Neuron (in vitro differentiated cells): ENCODE measurements at regions not wholly inside any gene's neighbourhood (a gene's known extent, or its start where the extent isn't known, plus 50 kb on each side); places are given as distances from the start of the nearest gene placed in this dataset.
"Not testable (repeated sequence)": the region's sequence is repeated elsewhere in the genome, so short reads cannot be mapped to it uniquely, and the experiment has no call there.

ENCODE experiments used
- H2AFZ ChIP-seq: one replicate; pipeline ENCODE4 v1.6.1; 2013; ENCODE audit warnings: low read depth, mild to moderate bottlenecking, inconsistent platforms, low read length, moderate library complexity
- H3K27me3 ChIP-seq: one replicate; pipeline ENCODE4 v1.6.1; 2013; ENCODE audit warnings: low read length; ENCODE audit not compliant: insufficient read depth
- H3K36me3 ChIP-seq: one replicate; pipeline ENCODE4 v1.6.1; 2013; ENCODE audit warnings: low read length; ENCODE audit not compliant: insufficient read depth
- H3K4me1 ChIP-seq: one replicate; pipeline ENCODE4 v1.6.1; 2013; ENCODE audit warnings: low read length; ENCODE audit not compliant: insufficient read depth
- H3K4me3 ChIP-seq: 2 replicates; pipeline ENCODE4 v1.5.1; 2013; ENCODE audit warnings: mild to moderate bottlenecking, low read length, moderate library complexity
- H3K9me3 ChIP-seq: one replicate; pipeline ENCODE4 v1.6.1; 2013; ENCODE audit warnings: low read length

DNA sequence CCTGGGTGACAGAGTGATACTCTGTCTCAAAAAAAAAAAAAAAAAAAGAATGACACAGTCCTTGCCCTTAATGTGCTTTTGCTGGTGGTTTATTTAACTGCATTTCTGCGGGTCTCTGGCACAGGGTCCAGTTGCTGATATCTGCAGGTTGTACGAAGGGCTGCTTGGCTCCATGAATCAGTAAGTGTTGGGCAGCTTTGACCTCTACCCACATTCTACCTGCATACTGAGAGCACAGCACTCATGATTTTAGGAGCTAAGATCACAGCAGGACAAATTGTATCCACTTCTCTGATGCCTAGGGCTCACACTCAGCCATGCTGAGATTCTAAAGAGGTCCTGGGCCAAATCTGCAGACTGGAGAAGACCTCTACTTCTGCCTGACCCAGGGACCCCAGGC lies 119.4 kb upstream of the MYCN start:
- no peaks in the 10 kb centered on the region for H3K36me3 ChIP-seq
- H3K4me1 ChIP-seq, result peaks cover 6% of the 10 kb centered on the region
- peaks cover 3% of the 10 kb centered on the region for H3K27me3 ChIP-seq
- H3K4me3 ChIP-seq, result no peak overlapping the region
- no peak overlapping the region for H2AFZ ChIP-seq
- H3K9me3 ChIP-seq, result no peaks in the 10 kb centered on the region

DNA sequence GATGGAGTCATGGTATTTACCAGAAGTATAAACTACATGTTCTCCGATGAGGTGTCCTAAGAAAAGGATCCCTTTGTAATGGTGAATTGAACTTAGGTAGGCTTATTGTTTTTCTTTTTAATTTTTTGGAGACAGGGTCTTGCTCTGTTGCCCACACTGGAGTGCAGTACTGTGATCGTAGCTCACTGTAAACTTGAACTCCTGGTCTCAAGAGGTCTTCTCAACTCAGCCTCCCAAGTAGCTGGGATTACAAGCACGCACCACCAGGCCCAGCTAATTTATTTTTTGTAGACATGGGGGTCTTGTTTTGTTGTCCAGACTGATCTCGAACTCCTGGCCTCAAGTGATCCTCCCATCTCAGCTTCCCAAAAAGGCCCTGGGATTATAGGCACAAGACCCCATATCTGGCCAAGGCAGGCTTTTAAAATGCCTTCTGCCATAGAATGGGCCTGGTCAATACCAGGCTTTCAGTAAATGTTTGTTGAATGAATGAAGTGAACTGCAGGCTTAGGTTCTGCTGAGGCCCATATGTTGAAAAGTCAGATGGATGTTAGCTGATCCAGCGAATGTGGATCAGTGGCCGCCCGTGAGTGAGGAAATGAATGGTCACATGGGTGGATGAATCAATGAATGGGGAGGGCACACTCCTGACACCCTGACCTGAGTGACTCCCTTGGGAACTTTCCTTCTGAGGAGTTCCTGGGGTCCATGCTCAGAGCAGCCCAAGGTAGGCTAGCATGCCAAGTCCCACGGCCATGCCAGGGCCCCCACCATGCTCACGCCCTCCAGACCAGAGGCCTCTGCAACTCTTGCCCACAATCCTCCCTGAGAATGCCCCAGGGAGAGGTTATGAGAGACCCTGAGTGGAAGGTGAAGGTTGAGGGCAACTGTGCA lies 118.0 kb upstream of the MYCN start:
- H3K36me3 ChIP-seq, result no peaks in the 10 kb centered on the region
- H3K4me3 ChIP-seq, result no peak overlapping the region
- peaks cover 6% of the 10 kb centered on the region for H3K4me1 ChIP-seq
- H3K9me3 ChIP-seq, result no peaks in the 10 kb centered on the region
- peaks cover 3% of the 10 kb centered on the region for H3K27me3 ChIP-seq
- no peak overlapping the region for H2AFZ ChIP-seq

GRCh38 chr2:15823459-15824396 lies 116.6 kb upstream of the MYCN start:
- H3K4me3 ChIP-seq, result no peak overlapping the region
- H3K36me3 ChIP-seq, result no peaks in the 10 kb centered on the region
- H3K9me3 ChIP-seq, result no peaks in the 10 kb centered on the region
- peaks cover 3% of the 10 kb centered on the region for H3K27me3 ChIP-seq
- peaks cover 6% of the 10 kb centered on the region for H3K4me1 ChIP-seq
- H2AFZ ChIP-seq, result no peak overlapping the region

DNA sequence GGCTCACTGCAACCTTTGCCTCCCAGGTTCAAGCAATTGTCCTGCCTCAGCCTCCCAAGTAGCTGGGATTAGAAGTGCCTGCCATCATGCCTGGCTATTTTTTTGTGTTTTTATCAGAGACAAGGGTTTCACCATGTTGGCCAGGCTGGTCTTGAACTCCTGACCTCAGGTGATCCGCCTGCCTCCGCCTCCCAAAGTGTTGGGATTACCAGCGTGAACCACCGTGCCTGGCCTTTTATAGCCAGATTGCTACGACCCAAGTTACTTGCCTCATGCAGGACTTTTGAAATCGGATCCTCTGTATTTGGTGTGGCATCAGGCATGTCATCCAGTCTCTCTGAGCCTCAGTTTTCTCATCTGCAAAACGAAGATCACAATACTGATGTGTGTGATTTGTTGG lies 115.9 kb upstream of the MYCN start:
- H3K27me3 ChIP-seq, H3K36me3 ChIP-seq, H2AFZ ChIP-seq, H3K4me1 ChIP-seq, H3K9me3 ChIP-seq, H3K4me3 ChIP-seq: not testable (repeated sequence)

GRCh38 chr2:15825276-15825980 lies 114.9 kb upstream of the MYCN start:
- peaks cover 3% of the 10 kb centered on the region for H3K27me3 ChIP-seq
- H3K4me3 ChIP-seq, result no peak overlapping the region
- no peaks in the 10 kb centered on the region for H3K36me3 ChIP-seq
- no peak overlapping the region for H2AFZ ChIP-seq
- H3K4me1 ChIP-seq, result no peaks in the 10 kb centered on the region
- H3K9me3 ChIP-seq, result no peaks in the 10 kb centered on the region

DNA sequence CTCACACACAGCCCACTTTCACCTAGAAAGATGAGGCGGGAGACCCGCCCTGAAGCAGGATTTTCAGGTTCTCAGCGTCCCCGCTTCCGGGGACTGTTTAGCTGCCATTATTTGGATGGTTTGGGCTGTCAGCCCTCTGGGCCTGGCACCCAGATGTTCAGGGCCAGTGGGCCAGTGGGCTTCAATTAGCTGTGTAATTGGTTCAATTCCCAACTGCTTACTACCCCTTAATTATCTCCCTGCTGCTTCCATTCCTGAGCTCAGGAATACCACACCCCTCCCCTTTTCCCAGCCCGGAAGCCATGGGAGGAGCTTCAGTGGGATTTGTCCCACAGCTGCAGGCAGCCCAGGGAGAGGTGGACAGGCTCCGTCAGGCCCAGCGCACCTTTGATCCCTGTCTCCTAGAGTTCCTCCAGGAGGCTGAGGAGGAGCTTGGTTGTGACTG lies 114.1 kb upstream of the MYCN start:
- no peaks in the 10 kb centered on the region for H3K36me3 ChIP-seq
- no peak overlapping the region for H2AFZ ChIP-seq
- no peak overlapping the region for H3K4me3 ChIP-seq
- H3K4me1 ChIP-seq, result no peaks in the 10 kb centered on the region
- H3K9me3 ChIP-seq, result no peaks in the 10 kb centered on the region
- peaks cover 3% of the 10 kb centered on the region for H3K27me3 ChIP-seq

DNA sequence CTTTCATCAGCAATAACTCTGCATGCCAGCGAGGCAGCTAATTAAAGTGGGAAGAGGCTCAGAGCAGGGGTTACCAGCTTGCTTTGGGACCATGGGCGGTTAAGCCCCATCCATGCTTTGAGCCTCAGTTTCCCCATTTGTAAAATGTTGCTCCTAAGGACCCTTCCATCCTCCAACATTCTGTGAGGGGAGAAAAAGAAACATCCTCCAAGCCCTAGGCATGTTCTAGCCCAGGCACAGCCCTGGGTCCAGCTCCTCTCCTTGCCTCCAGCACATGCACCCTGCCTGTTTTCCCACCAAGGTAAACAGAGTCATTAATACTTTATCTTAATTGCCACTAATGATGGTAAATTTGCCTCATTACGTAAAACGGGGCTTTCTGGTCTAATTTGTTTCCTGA lies 113.3 kb upstream of the MYCN start:
- Histone ChIP-seq H3K4me1 (no peaks in the 10 kb centered on the region), H3K27me3 (peaks cover 3% of the 10 kb centered on the region), H3K36me3 (no peaks in the 10 kb centered on the region), H3K9me3 (no peaks in the 10 kb centered on the region), H3K4me3 (no peak overlapping the region), H2AFZ (no peak overlapping the region)

DNA sequence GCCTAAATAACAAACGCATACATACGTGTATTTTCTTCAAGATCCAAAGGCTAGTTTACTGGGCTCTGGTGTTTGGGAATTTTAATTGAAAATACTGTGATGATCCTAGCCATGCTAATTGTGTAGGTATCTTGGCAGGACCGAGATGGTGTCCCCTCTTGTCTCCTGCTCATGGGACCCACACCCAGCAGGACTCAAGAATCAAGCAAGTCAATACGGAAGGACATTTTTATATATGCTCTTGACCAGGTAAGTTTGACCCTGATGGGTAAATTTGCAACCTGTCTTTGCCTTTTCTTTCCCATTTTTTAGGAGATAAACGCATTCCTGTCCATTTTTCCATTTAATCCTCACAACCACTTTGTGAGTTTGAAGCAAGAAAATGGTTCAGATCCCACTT lies 111.8 kb upstream of the MYCN start:
- H3K4me3 ChIP-seq, result no peak overlapping the region
- H3K4me1 ChIP-seq, result no peaks in the 10 kb centered on the region
- peaks cover 3% of the 10 kb centered on the region for H3K27me3 ChIP-seq
- no peak overlapping the region for H2AFZ ChIP-seq
- no peaks in the 10 kb centered on the region for H3K9me3 ChIP-seq
- no peaks in the 10 kb centered on the region for H3K36me3 ChIP-seq

- no peaks in the 10 kb centered on the region for H3K9me3 ChIP-seq
- peaks cover 3% of the 10 kb centered on the region for H3K27me3 ChIP-seq
- no peak overlapping the region for H2AFZ ChIP-seq
- H3K4me1 ChIP-seq, result no peaks in the 10 kb centered on the region
- H3K36me3 ChIP-seq, result no peaks in the 10 kb centered on the region
- H3K4me3 ChIP-seq, result no peak overlapping the region
Measured at GRCh38 chr2:15829091-15829801, 111.1 kb upstream of the MYCN start.

- Histone ChIP-seq H3K9me3 (no peaks in the 10 kb centered on the region), H3K4me3 (no peak overlapping the region), H2AFZ (no peak overlapping the region), H3K36me3 (no peaks in the 10 kb centered on the region), H3K27me3 (peaks cover 3% of the 10 kb centered on the region), H3K4me1 (no peaks in the 10 kb centered on the region)
Measured at GRCh38 chr2:15829985-15830384, 110.4 kb upstream of the MYCN start.

DNA sequence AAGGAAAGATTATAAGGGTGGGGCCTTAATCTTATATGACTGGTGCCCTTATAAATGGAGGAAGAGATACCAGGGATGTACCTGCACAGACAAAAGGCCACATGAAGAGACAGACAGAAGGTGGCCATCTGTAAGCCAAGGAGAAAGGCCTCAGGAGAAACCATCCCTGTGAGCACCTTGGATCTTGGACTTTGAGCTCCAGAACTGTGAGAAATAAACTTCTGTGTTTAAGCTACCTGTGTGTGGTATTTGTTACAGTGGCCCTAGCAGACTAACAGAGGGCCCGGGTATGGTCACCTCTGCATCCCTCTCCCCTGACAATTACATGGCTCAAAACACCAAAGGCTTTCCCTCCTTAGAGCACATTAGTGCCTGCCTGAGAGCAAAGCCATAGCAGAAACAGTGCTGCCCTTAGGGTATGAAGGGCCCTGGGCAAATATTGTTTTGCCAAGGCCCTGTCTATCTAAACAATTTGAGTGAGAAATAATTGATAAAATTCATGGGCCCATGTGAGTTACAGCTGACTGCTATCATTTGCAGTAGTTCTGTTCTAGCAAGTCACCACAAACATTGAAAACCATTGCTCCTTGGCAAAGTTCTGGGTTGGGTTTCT lies 109.3 kb upstream of the MYCN start:
- H3K27me3 ChIP-seq, result no peaks in the 10 kb centered on the region
- H3K9me3 ChIP-seq, result no peaks in the 10 kb centered on the region
- H3K36me3 ChIP-seq, result no peaks in the 10 kb centered on the region
- no peak overlapping the region for H2AFZ ChIP-seq
- H3K4me1 ChIP-seq, result no peaks in the 10 kb centered on the region
- no peak overlapping the region for H3K4me3 ChIP-seq

DNA sequence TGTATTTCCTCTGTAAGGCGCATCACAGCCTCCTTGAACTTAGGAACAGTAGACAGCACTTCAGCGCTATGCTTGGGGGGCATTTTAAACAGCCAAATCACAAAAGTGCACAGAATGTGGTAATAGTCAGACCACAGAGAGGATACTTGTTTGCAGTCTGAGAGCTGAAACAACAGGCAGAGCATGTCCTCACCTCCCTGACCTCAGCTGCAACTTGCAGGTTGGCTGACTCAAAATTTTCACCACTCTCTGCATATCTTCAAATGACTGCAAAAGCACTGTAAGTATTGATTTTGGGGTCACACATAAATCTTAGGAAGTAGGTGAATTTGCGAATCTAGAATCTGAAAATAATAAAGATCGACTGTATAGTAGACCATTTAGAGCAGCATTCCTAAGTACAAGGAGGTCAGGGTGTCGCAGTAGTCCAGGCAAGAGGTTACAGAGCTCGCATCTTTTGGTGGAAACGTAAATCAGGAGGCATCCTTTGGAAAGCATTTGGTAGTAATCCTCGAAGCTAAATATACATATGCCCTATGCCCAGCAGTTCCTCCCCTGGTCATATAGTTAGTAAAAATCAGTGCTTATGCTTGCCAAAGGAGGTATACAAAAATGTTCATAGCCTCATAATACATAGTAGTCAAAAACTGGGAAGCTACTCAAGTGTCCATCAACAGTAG lies 108.2 kb upstream of the MYCN start:
- Histone ChIP-seq H3K4me3 (no peak overlapping the region), H3K9me3 (no peaks in the 10 kb centered on the region), H3K4me1 (no peaks in the 10 kb centered on the region), H3K27me3 (no peaks in the 10 kb centered on the region), H2AFZ (no peak overlapping the region), H3K36me3 (no peaks in the 10 kb centered on the region)
